D341Med (cell line): ENCODE measurements at regions not wholly inside any gene's neighbourhood (a gene's known extent, or its start where the extent isn't known, plus 50 kb on each side); places are given as distances from the start of the nearest gene placed in this dataset.
"Not testable (repeated sequence)": the region's sequence is repeated elsewhere in the genome, so short reads cannot be mapped to it uniquely, and the experiment has no call there.

ENCODE experiments used
- DNase-seq: peaks from one replicate; pipeline ENCODE4 v3.0.0; 2012; ENCODE audit warnings: low spot score

DNA sequence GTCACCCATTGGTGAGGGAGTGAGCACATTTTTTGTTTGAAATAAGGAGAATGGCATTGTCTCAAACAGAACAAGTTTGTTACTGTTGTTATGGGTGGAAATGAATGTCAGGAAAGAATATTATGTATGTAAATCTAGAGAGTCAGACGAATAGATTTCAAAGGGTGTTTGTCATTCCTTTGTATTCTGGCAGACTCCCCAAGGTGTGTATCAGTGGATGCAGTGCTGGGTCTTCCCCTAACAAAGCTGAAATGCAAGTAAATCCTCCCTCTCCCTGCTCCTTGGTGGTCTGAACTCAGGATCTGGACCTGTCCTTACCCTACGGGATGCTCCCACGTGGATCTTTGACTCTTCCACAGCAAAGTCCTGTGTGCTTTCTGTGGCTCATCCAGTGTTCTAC, 139.5 kb upstream of the ZNF516 start:
- no peak for DNase-seq

GRCh38 chr18:76633588-76634269, 138.7 kb upstream of the ZNF516 start:
- DNase-seq, result no peak

DNA sequence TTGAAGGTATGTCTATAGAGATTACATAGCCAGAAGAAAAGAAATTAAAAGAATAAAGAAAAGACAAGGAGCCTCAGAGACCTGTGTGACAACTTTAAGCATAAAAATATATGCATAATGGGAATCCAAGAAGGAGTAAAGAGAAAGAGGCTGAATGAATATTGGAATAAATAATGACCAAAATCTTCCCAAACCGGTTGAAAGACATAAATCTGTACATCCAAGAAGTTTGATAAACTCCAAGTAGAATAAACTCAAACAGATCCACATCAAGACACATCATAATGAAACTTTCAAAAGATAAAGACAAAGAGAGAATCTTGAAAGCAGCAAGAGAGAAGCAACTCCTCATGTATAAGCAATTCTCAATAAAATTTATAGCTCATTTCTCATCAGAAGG, 132.4 kb upstream of the ZNF516 start:
- DNase-seq, result no peak

- no peak for DNase-seq
Measured at GRCh38 chr18:76626991-76627390, 131.9 kb upstream of the ZNF516 start.

GRCh38 chr18:76622651-76623050, 127.6 kb upstream of the ZNF516 start:
- DNase-seq, result no peak

DNA sequence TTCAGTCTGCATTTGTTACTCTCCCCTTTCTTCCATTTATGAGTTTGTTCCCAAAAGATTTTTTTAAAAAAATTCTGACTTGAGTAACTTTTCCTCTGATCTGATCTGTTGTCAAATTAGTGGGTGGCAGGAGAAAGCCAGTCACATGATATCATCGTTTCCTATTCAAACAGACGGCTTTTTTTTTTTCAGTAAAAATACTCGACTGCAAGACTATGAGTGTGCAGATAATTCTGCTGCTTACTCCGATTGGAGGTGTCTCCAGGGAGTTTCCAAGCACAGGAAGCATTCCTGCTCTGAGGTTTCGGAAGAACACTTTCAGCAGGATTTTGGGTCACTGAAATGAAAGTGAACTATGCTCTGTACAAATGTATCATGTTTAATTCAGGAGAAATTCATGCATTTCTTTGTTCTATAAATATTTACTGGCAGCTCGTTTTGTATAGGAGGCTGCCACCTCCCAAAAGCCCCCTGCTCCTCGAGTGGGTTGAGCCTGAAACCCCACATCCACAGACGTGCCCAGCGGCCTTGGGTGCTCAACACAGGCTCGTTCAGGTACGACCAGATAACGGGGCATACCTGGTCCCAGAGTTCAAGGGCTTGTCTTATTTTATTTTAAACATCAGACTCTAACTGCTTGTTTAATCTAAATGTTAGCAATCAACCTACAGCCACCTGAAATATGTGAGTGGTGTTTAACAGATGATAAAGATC, 126.9 kb upstream of the ZNF516 start:
- no peak for DNase-seq

GRCh38 chr18:76621226-76621625, 126.2 kb upstream of the ZNF516 start:
- no peak for DNase-seq

DNA sequence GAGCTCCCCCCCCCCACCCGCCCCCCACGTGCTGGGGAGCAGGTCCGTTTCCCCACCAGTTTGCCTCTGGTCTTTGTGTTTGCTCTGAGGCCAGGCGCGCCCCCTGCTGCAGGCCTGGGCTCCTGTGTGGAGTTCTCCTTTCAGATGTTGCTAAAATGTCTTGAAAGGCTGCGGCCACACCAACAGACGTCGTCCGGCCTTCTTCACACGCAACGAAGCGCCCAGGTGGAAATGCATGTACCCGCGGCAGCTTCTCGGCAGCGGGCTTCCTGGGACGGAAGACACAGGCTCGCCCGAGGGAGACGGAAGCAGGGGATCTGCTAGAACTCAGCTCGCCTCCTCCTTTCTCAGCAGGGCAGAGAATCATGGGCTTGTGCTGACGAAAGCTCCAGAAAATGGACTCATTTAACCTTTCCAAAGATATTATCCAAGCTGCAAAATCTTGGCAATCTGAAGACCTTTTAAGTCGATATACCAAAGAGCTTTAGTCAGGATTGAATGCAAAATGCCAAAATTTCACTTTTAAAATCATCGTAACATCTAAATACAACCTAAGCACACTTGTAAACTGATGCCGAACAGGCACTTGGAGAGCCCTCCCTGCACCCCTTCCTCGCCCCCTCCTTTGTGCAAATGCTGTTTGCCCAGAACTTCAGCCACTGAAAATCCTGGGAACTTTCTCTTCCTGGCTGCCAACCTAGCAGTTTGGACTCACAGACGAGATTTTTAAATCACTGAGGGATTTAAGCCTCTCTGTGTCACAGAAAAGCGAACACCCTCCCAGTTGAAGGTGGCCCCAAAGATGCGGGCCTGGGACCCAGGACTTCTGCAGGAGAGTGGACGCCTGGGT, 125.5 kb upstream of the ZNF516 start:
- peak; percentile 86 for DNase-seq

- DNase-seq, result no peak
Measured at GRCh38 chr18:76619621-76620315, 124.7 kb upstream of the ZNF516 start.

GRCh38 chr18:76619261-76619620, 124.2 kb upstream of the ZNF516 start:
- DNase-seq, result no peak

GRCh38 chr18:76618721-76619120, 123.7 kb upstream of the ZNF516 start:
- no peak for DNase-seq

GRCh38 chr18:76616373-76616772, 121.3 kb upstream of the ZNF516 start:
- no peak for DNase-seq

DNA sequence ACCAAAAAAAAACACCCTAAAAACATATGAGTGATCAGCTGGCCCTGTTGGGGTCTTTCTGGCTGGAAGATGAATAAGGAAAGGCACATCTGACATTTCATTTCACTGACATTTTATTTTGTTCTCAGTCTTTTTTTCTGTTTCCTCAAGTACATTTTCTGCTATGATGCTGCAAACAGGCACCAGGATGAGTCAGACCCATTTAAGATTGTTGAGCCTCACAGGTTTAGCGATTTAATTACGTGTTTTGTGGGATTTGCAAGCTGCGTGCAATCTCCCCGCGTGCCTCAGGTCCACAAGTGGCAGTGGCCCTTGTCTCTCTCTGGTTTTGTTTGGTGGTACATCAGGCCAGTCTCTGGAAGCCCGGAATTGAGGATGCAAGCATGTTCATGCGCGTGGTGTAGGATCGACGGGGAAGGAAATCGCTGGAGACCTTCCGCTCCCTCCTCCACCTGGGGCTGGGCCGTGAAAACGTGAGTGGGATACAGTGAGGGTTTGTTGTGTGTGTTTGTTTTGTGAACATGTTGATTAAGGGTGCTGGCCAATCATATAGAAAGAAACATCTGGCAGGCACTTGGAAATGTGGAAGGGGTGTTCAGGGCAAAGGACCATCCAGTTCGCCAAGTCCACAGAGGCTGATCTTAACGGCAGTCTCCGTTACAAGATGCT, 120.2 kb upstream of the ZNF516 start:
- no peak for DNase-seq

GRCh38 chr18:76613755-76614120, 118.7 kb upstream of the ZNF516 start:
- no peak for DNase-seq

- no peak for DNase-seq
Measured at GRCh38 chr18:76613053-76613754, 118.2 kb upstream of the ZNF516 start.

- DNase-seq, result not testable (repeated sequence)
Measured at GRCh38 chr18:76611750-76612045, 116.7 kb upstream of the ZNF516 start.

- peak; percentile 22 for DNase-seq
Measured at GRCh38 chr18:76610933-76611749, 116.1 kb upstream of the ZNF516 start.

DNA sequence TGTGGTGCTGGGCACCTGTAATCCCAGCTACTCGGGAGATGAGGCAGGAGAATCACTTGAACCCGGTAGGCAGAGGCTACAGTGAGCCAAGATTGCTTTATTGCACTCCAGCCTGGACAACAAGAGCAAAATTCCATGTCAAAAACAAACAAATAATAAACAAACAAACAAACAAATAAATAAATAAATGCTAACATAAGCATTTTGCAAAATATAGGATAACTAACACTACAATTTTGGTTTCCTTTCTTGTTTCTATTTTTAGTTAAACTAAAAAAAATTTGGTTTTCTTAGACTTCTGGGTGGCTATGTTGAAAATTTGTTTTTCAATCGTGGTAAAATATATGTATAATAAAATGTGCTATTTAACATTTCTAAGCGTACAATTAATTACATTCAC, 115.0 kb upstream of the ZNF516 start:
- DNase-seq, result no peak

DNA sequence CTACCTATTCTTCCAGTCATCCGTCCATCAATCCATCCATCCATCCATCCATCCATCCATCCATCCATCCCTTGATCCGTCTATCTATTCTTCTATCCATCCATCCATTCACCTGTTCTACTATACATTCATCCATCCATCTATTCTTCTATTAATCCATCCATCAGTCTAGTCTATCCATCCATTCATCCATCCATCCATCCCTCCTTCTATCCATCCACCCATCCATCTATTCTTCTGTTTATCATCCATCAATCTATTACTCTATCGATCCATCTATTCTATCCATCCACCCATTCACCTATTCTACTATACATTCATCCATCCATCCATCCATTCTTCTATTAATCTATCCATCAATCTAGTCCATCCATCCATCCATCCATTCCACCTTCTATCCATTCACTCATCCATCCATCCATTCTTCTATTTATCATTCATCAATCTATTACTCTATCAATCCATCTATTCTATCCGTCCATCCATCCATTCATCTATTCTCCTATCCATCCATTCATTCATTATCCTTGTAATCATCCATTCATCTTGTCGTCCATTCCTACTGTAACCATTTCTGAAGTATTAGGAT, 110.4 kb upstream of the ZNF516 start:
- DNase-seq, result no peak

DNA sequence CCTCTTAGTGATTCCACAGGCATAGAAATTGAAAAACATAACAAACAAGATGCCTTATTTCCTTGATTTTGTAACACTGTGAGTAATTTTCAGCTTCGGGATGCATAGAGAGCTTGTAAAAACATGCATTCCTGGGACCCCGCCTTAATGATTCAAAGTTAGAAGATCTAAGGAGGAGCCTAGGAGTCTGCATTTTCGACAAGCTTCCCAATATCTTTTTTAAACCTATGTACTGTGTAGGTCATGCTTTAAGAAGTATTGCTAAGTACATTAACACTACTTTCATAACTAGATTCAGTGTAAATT, 109.8 kb upstream of the ZNF516 start:
- no peak for DNase-seq
